NB4 (cell line): ENCODE measurements at regions not wholly inside any gene's neighbourhood (a gene's known extent, or its start where the extent isn't known, plus 50 kb on each side); places are given as distances from the start of the nearest gene placed in this dataset.

Source experiments
- CTCF ChIP-seq: IDR thresholded peaks from one replicate; pipeline ENCODE4 v1.5.1; 2012; ENCODE audit warnings: low read depth, low read length
- MAX ChIP-seq: IDR thresholded peaks from 2 replicates; pipeline ENCODE4 v1.6.1; 2011; ENCODE audit warnings: low read depth, low read length
- POLR2A ChIP-seq: IDR thresholded peaks from 2 replicates; pipeline ENCODE4 v1.6.1; 2011; ENCODE audit warnings: mild to moderate bottlenecking; ENCODE audit not compliant: insufficient read length; ENCODE audit errors: extremely low read depth

GRCh38 chr9:93786204-93786603 lies 169.0 kb downstream of the BARX1 start:
- TF ChIP-seq MAX (no peak), CTCF (no peak), POLR2A (no peak)
